GM12891 (cell line): ENCODE measurements at regions not wholly inside any gene's neighbourhood (a gene's known extent, or its start where the extent isn't known, plus 50 kb on each side); places are given as distances from the start of the nearest gene placed in this dataset.

Experiments
- PAX5 ChIP-seq: IDR thresholded peaks from 2 replicates; pipeline ENCODE4 v1.6.1; 2011; ENCODE audit warnings: low read length, moderate library complexity, mild to moderate bottlenecking; ENCODE audit not compliant: insufficient read depth, severe bottlenecking
- POLR2A ChIP-seq: IDR thresholded peaks from 2 replicates; pipeline ENCODE4 v1.6.1; 2011; ENCODE audit warnings: low read depth, low read length, control low read depth
- POLR2AphosphoS5 ChIP-seq: IDR thresholded peaks from 2 replicates; pipeline ENCODE4 v1.6.1; 2011; ENCODE audit warnings: low read depth, low read length, control low read depth

- no peak for TF ChIP-seq POLR2A
- no peak for TF ChIP-seq POLR2AphosphoS5
- no peak for TF ChIP-seq PAX5
Measured at GRCh38 chr9:31394015-31394473, 990.4 kb upstream of the ACO1 start.
